ENCODE measurements at regions not wholly inside any gene's neighbourhood (a gene's known extent, or its start where the extent isn't known, plus 50 kb on each side); places are given as distances from the start of the nearest gene placed in this dataset.
A peak's percentile ranks its signal among the peaks of the same experiment; 100 is the strongest.

DNA sequence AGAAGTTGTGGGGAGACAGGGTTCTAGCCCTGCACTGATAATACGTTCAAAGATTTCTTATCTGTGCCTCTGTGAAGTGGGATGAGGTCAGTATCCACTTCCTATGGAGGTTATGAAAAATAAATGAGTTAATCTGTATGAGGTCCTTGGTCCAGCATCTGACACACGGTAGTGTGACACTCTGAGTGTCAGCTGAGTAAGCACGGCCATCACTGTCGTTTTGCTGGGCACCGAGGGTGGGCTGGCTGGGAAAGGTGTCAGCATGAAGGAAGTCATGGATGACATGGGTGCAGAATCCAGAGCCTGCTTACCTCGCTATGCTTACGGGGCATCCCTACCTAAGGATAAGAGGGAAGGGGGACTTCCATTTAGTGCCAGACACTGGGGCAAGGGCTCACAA lies 150.3 kb downstream of the INHBB start:
- no peak for DNase-seq (ENCODE audit: low read depth)
- no peak overlapping the region for H3K4me3 ChIP-seq (ENCODE audit: low read length)
- TF ChIP-seq, protein P1, sequence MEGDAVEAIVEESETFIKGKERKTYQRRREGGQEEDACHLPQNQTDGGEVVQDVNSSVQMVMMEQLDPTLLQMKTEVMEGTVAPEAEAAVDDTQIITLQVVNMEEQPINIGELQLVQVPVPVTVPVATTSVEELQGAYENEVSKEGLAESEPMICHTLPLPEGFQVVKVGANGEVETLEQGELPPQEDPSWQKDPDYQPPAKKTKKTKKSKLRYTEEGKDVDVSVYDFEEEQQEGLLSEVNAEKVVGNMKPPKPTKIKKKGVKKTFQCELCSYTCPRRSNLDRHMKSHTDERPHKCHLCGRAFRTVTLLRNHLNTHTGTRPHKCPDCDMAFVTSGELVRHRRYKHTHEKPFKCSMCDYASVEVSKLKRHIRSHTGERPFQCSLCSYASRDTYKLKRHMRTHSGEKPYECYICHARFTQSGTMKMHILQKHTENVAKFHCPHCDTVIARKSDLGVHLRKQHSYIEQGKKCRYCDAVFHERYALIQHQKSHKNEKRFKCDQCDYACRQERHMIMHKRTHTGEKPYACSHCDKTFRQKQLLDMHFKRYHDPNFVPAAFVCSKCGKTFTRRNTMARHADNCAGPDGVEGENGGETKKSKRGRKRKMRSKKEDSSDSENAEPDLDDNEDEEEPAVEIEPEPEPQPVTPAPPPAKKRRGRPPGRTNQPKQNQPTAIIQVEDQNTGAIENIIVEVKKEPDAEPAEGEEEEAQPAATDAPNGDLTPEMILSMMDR (IDR thresholded peaks at IDR 0.05; ENCODE audit: insufficient read depth, low read depth, low read length, missing control alignments), result no peak

DNA sequence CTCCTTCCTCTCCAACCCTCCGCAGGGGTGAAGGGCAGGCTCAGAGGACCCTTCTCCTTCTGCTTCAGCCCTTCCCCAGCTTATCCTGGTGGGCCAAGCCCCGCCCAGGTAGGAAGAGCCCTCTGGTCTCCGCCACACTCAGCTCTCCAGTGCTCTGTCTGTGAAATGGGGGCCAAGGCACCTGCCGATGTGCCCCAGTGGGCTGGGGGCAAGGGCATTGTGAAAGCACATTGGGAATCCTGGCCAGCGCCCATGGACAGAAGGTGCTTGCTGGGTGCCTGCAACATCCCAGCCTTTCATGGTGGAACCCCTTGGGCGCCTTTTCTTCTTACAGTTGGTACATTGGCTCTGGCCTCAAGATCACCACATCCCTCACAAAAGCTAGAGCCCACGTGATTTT lies 150.8 kb downstream of the INHBB start:
- H3K4me3 ChIP-seq (ENCODE audit: low read length), result no peak overlapping the region
- TF ChIP-seq, protein P1 (IDR thresholded peaks at IDR 0.05; ENCODE audit: insufficient read depth, low read depth, low read length, missing control alignments), result no peak
- DNase-seq (ENCODE audit: low read depth), result no peak

DNA sequence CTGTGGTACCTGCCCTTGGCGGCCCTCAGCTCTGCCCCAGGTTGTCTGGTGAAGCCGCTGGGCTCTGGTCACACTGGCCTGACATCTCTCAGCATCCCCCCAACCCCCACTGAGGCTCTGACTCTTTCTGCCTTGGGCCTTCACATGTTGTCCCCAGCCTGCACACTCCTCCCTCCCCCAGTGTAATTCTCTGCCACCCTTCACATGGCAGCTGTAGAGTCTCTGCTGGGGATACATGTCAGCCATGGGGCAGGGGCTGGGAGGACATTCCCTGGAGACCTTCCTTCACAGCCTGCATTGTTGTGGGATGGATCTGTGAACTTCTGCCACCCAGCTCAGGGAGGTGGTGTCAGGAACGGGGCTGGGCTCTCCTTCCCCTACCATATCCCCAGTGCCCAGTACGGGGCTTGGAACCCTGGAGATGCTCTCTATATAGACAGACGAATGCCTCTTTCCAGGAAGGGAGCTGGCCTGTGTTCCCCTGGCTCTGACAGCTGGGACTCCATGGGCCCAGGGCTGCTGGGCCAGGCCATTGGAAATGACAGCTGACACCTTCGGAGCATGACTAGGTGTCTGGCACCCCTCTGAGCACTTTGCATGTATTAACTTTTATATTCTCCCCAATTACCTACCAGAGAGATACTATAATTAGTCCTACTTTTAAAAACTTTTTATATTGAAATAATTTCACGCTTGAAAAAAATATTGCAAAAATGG lies 151.5 kb downstream of the INHBB start:
- TF ChIP-seq, protein P1 (IDR thresholded peaks at IDR 0.05; ENCODE audit: insufficient read depth, low read depth, low read length, missing control alignments), result no peak
- DNase-seq (ENCODE audit: low read depth), result no peak

DNA sequence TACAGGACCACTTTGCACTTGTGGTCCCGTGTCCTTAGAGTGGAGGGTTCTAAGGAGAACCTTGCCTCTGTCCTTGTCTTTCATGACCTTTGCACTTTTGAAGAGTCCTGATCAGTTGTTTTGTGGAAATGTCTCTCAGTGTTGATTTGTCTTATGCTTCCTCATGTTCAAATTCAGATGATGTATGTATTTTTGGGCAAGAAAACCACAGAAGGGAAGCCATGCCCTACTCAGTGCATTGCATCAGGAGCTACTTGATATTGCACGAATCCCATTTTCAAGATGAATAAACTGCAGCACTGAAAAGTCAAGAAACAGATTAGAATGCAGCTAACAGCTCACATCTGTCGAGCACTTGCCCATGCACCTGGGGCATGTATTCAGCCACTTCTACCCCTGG lies 152.2 kb downstream of the INHBB start:
- no peak overlapping the region for H3K4me3 ChIP-seq (ENCODE audit: low read length)
- no peak for DNase-seq (ENCODE audit: low read depth)
- TF ChIP-seq, protein P1 (IDR thresholded peaks at IDR 0.05; ENCODE audit: insufficient read depth, low read depth, low read length, missing control alignments), result no peak

More for the DNA sequence above, 151.5 kb downstream of the INHBB start:
- H3K4me3 ChIP-seq (ENCODE audit: low read length), result no peak overlapping the region

- TF ChIP-seq, protein P1 (IDR thresholded peaks at IDR 0.05; ENCODE audit: insufficient read depth, low read depth, low read length, missing control alignments), result no peak
- H3K4me3 ChIP-seq (ENCODE audit: low read length), result no peak overlapping the region
- no peak for DNase-seq (ENCODE audit: low read depth)
Measured at GRCh38 chr2:120498576-120499394, 152.8 kb downstream of the INHBB start.

- H3K4me3 ChIP-seq (ENCODE audit: low read length), result no peak overlapping the region
- DNase-seq (ENCODE audit: low read depth), result peak; percentile 43
- TF ChIP-seq, protein P1 (IDR thresholded peaks at IDR 0.05; ENCODE audit: insufficient read depth, low read depth, low read length, missing control alignments), result no peak
Measured at GRCh38 chr2:120499784-120500495, 154.0 kb downstream of the INHBB start.
